Sigmoid colon (tissue), 6 donors: ENCODE measurements at regions not wholly inside any gene's neighbourhood (a gene's known extent, or its start where the extent isn't known, plus 50 kb on each side); places are given as distances from the start of the nearest gene placed in this dataset.

Source experiments
- DNase-seq: peaks from one replicate; pipeline ENCODE4 v3.0.0-alpha.2; 2019
- H3K27ac ChIP-seq, 4 donors: fragments of 200-600 bp; sonication (generic); one replicate each; pipeline ENCODE4 v1.5.1; 2016 to 2019; ENCODE audit warnings: mild to moderate bottlenecking in 1 of 4
- H3K27me3 ChIP-seq, 3 donors: fragments of 200-600 bp; sonication (generic); one replicate each; pipeline ENCODE4 v1.5.1; 2019; ENCODE audit warnings: mild to moderate bottlenecking in 1 of 3
- H3K36me3 ChIP-seq, 4 donors: fragments of 200-600 bp; sonication (generic); one replicate each; pipeline ENCODE4 v1.5.1; 2016 to 2019
- H3K4me1 ChIP-seq, 4 donors: fragments of 200-600 bp; sonication (generic); one replicate each; pipeline ENCODE4 v1.5.1; 2017 to 2019
- H3K4me3 ChIP-seq, 4 donors: fragments of 200-600 bp; sonication (generic); one replicate each; pipeline ENCODE4 v1.5.1; 2017 to 2019; ENCODE audit warnings: mild to moderate bottlenecking in 2 of 4, moderate library complexity in 1 of 4
- H3K9me3 ChIP-seq, 4 donors: fragments of 200-600 bp in 3 of 4; sonication (generic) in 3 of 4; one replicate each; pipeline versions ENCODE4 v1.5.1 to v1.6.1; 2013 to 2019
- CTCF ChIP-seq, 4 experiments: fragments of 450-650 bp in 3 of 4; fragments of 200-600 bp in 1 of 4; IDR thresholded peaks; one replicate each; pipeline ENCODE4 v1.5.1; 2016 to 2019; ENCODE audit warnings: antibody characterized with exemption in 4 of 4, mild to moderate bottlenecking in 3 of 4, moderate library complexity in 2 of 4
- EP300 ChIP-seq, 4 donors: sonication (generic); formaldehyde crosslinking; IDR thresholded peaks; one replicate each; pipeline ENCODE4 v1.6.1; 2017; ENCODE audit warnings: antibody characterized with exemption in 4 of 4
- POLR2AphosphoS5 ChIP-seq, 4 donors: sonication (generic); formaldehyde crosslinking; IDR thresholded peaks; one replicate each; pipeline ENCODE4 v1.6.1; 2017; ENCODE audit warnings: antibody characterized with exemption in 4 of 4
- WGBS, 2 donors: extraction: QIAGEN DNeasy Blood & Tissue Kit; methylation state at CpG; one replicate each; pipeline ENCODE4 v1.1.7; 2013; 5-methylcytosine and 5-hydroxymethylcytosine counted together
- intact Hi-C: fragments of 100-400 bp; cut with DNase I; formaldehyde crosslinking; loops from one replicate; pipeline ENCODE4 v1.15.1; 2023
- small RNA-seq, 3 donors: library from RNA; depleted of rRNA; stranded (forward); fragments of <200 nt; gene quantifications; one replicate each; pipeline ENCODE3, GENCODE V24; 2016
- donor health status: healthy with polysubstance abuse.
- donor health status: healthy.

GRCh38 chr11:127052404-127052803, 51.8 kb upstream of the KIRREL3 start:
- DNase-seq, result no peak
- Histone ChIP-seq H3K4me3 (no peak overlapping the region), H3K36me3 (no peaks in the 10 kb centered on the region), H3K27ac (no peak overlapping the region), H3K27me3 (no peaks in the 10 kb centered on the region), H3K4me1 (no peaks in the 10 kb centered on the region), H3K9me3 (no peaks in the 10 kb centered on the region)
- TF ChIP-seq EP300 (IDR thresholded peaks at IDR 0.05) (no peak), POLR2AphosphoS5 (IDR thresholded peaks at IDR 0.05) (no peak), CTCF (IDR thresholded peaks at IDR 0.05) (no peak)
- intact Hi-C loops, result no loop called here
- 84 to 91% methylated on average over 1 of the region's 1 CpG for WGBS, 2 donors

Small RNA genes lying in the stretch of these regions (small RNA-seq; reads per million reads assigned to genes)
- gene RN7SKP279, result 0 reads per million in 3 donors
